ENCODE measurements at regions not wholly inside any gene's neighbourhood (a gene's known extent, or its start where the extent isn't known, plus 50 kb on each side); places are given as distances from the start of the nearest gene placed in this dataset.

DNA sequence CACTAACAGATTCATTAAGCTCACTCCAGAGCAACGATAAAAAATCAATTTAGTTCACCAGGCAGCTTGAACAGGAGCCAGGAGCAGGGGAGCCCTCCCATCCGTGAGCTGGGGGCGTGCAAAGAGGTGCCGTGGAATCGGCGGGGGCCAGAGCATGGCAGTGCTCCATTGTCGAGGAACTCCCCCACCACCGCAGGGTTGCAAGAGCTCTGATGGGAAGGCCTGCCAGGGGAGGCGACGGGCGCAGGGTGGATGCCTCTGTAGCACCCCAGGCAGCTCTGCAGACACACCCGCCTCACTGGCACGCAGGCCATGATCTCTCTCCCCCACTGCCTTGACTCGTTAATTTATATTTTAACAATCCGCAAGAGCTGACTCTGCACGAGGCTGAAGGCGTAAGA lies 433.2 kb downstream of the MIAT start:
- TF ChIP-seq POLR2A (IDR thresholded peaks at IDR 0.05) = no peak
- TF ChIP-seq, protein P1, sequence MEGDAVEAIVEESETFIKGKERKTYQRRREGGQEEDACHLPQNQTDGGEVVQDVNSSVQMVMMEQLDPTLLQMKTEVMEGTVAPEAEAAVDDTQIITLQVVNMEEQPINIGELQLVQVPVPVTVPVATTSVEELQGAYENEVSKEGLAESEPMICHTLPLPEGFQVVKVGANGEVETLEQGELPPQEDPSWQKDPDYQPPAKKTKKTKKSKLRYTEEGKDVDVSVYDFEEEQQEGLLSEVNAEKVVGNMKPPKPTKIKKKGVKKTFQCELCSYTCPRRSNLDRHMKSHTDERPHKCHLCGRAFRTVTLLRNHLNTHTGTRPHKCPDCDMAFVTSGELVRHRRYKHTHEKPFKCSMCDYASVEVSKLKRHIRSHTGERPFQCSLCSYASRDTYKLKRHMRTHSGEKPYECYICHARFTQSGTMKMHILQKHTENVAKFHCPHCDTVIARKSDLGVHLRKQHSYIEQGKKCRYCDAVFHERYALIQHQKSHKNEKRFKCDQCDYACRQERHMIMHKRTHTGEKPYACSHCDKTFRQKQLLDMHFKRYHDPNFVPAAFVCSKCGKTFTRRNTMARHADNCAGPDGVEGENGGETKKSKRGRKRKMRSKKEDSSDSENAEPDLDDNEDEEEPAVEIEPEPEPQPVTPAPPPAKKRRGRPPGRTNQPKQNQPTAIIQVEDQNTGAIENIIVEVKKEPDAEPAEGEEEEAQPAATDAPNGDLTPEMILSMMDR (IDR thresholded peaks at IDR 0.05) = no peak
- no peak for TF ChIP-seq POLR2AphosphoS5 (IDR thresholded peaks at IDR 0.05)
- intact Hi-C loops (cut with DNase I) = no loop called here
- no peaks in the 10 kb centered on the region for H3K4me1 ChIP-seq (replicated peaks)
- H3K27me3 ChIP-seq (replicated peaks; ENCODE audit: insufficient read depth) = no peaks in the 10 kb centered on the region
- no peak overlapping the region for H3K27ac ChIP-seq
- H3K36me3 ChIP-seq = no peaks in the 10 kb centered on the region
- 84% methylated on average over 17 of the region's 17 CpGs for WGBS
- no peak overlapping the region for H3K4me3 ChIP-seq
- no peak for DNase-seq (ENCODE audit: low spot score)
- no peaks in the 10 kb centered on the region for H3K9me3 ChIP-seq

DNA sequence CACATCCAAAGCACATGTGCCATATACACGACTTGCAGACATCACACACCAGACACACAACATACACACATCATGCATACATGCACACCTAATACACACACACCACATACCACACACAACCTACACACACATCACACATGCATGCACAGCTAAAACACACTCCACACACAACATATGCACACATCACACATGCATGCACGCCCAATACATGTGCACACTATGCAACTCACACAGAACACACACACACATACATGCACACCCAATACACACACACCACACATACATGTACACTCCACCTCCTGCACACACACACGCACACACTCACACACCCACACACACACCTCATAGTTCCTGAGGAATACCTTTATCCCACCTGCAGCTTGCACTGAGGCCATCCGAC lies 436.0 kb downstream of the MIAT start:
- Histone ChIP-seq H3K9me3 (no peaks in the 10 kb centered on the region), H3K27ac (no peak overlapping the region), H3K36me3 (no peaks in the 10 kb centered on the region), H3K4me3 (no peak overlapping the region), H3K27me3 (replicated peaks; ENCODE audit: insufficient read depth) (no peaks in the 10 kb centered on the region), H3K4me1 (replicated peaks) (no peaks in the 10 kb centered on the region)
- WGBS = 89% methylated on average over 4 of the region's 4 CpGs
- intact Hi-C loops (cut with DNase I) = no loop called here
- DNase-seq (ENCODE audit: low spot score) = no peak
- no peak for TF ChIP-seq POLR2AphosphoS5 (IDR thresholded peaks at IDR 0.05)
- TF ChIP-seq, protein P1 (IDR thresholded peaks at IDR 0.05) = no peak
- TF ChIP-seq POLR2A (IDR thresholded peaks at IDR 0.05) = no peak

DNA sequence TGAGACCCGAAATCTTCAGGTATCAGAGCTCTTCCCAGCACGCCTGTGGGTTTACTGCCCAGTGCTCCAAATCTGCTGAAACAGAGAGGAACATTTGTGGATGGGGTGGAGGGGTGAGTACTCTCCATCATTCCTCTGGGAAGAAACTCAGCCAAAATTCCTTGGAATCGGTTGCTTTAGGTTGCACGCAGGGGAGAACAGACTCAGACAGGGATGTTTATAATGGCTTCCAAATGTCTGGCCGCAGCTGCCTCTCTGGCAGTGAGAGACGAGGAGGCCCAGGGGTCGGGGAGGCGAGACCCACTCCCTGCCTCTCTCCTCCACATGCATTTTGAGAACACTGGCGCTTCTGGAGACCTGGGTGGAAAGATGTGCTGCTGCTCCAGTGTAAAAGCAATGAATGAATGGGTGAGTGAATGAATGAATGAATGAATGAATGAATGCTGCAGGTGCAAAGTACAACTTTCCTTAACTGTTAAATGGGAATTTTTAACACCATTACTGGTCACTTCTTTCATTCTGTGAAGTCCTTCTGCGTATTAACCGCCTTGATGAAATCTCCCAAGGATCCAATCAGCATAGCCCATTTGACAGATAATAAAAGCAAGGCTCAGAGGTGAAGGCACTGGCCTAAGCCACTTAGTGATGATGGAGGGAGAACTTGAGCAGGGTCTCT lies 437.4 kb downstream of the MIAT start:
- no peaks in the 10 kb centered on the region for H3K27me3 ChIP-seq (replicated peaks; ENCODE audit: insufficient read depth)
- no peak for DNase-seq (ENCODE audit: low spot score)
- H3K36me3 ChIP-seq = no peaks in the 10 kb centered on the region
- no peak overlapping the region for H3K4me3 ChIP-seq
- intact Hi-C loops (cut with DNase I) = no loop called here
- TF ChIP-seq POLR2A (IDR thresholded peaks at IDR 0.05) (no peak), POLR2AphosphoS5 (IDR thresholded peaks at IDR 0.05) (no peak)
- TF ChIP-seq, protein P1 (IDR thresholded peaks at IDR 0.05) = no peak
- no peak overlapping the region for H3K27ac ChIP-seq
- 61% methylated on average over 11 of the region's 11 CpGs for WGBS
- no peaks in the 10 kb centered on the region for H3K9me3 ChIP-seq
- H3K4me1 ChIP-seq (replicated peaks) = no peaks in the 10 kb centered on the region

DNA sequence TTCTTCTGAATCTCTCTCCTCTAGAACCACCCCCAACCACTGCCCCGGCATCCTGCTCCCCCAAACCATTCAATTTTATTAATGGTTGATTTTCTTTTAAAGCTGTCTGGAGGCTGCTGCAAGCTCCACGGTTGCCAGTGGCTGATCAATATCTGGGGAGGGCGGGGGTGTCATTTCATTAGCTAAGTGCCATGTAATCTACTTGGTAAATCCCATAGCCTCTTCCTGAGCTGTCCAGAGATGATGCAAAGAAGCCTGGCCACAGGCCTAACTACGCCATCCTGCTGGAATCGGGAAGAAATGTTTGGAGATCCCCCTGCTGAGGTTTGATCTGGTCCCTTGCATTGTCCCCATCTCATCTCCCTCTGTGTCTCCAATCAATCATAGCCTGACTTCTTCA lies 440.1 kb downstream of the MIAT start:
- 71% methylated on average over 5 of the region's 5 CpGs for WGBS
- H3K27ac ChIP-seq = no peak overlapping the region
- no peaks in the 10 kb centered on the region for H3K4me1 ChIP-seq (replicated peaks)
- no peaks in the 10 kb centered on the region for H3K9me3 ChIP-seq
- no peaks in the 10 kb centered on the region for H3K27me3 ChIP-seq (replicated peaks; ENCODE audit: insufficient read depth)
- DNase-seq (ENCODE audit: low spot score) = no peak
- H3K4me3 ChIP-seq = no peak overlapping the region
- intact Hi-C loops (cut with DNase I) = no loop called here
- H3K36me3 ChIP-seq = no peaks in the 10 kb centered on the region
- TF ChIP-seq, protein P1 (IDR thresholded peaks at IDR 0.05) = no peak

DNA sequence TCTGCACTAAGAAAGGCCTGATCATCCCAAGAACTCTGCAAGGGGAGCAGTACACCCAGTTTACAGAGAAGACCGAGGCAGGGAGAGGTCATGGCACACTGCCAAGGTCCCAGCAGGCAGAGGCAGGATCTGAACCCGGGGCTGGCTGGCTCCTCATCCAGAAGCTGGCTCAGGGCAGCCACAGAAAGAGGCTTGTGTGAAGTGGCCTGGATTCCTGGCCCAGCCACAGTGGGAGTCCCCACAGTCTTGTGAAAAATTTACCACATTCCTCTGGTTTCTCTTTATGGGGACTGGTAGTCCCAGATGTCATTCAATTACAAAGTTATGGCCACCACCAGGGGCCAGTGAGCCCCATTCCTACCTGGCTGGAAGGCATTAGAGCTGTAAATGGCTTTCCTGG lies 440.5 kb downstream of the MIAT start:
- no peak overlapping the region for H3K27ac ChIP-seq
- intact Hi-C loops (cut with DNase I) = no loop called here
- no peak overlapping the region for H3K4me3 ChIP-seq
- 38% methylated on average over 2 of the region's 2 CpGs for WGBS
- no peak for TF ChIP-seq POLR2AphosphoS5 (IDR thresholded peaks at IDR 0.05)
- TF ChIP-seq, protein P1 (IDR thresholded peaks at IDR 0.05) = no peak
- TF ChIP-seq POLR2A (IDR thresholded peaks at IDR 0.05) = no peak
- H3K9me3 ChIP-seq = no peaks in the 10 kb centered on the region
- H3K4me1 ChIP-seq (replicated peaks) = no peaks in the 10 kb centered on the region
- H3K27me3 ChIP-seq (replicated peaks; ENCODE audit: insufficient read depth) = no peaks in the 10 kb centered on the region
- no peak for DNase-seq (ENCODE audit: low spot score)
- H3K36me3 ChIP-seq = no peaks in the 10 kb centered on the region

Measured in prostate gland (tissue), 2 donors.